A549 (cell line): ENCODE measurements at regions not wholly inside any gene's neighbourhood (a gene's known extent, or its start where the extent isn't known, plus 50 kb on each side); places are given as distances from the start of the nearest gene placed in this dataset.

Source experiments
- ATAC-seq, 2 experiments: fragments of 200-7000 bp in 1 of 2; fragments of >200 bp in 1 of 2; cut with Nextera tagmentation in 1 of 2; cut with Tn5 transposase in 1 of 2; 3 replicates each; pipeline versions ENCODE4 v1.8.0 to v1.9.1; 2018 to 2020; ENCODE audit warnings: mild to moderate bottlenecking in 1 of 2, moderate library complexity in 1 of 2
- CTCF ChIA-PET: fragments of 300-600 bp; sonication (Branson Sonifier 250); formaldehyde crosslinking; extraction: SDS; loops from one replicate; lab custom pipeline; 2021; ENCODE audit warnings: antibody characterized with exemption, inconsistent platforms; lab: Yijun Ruan, JAX
- POLR2A ChIA-PET: fragments of 350-600 bp; formaldehyde crosslinking; extraction: SDS; loops from one replicate; lab custom pipeline; 2021; ENCODE audit warnings: antibody characterized with exemption, inconsistent platforms; lab: Yijun Ruan, JAX
- DNase-seq, 2 experiments: peaks; one replicate each; pipeline versions ENCODE4 v3.0.0 to v3.0.0-alpha.2; 2011 to 2016; ENCODE audit warnings: low read depth in 1 of 2, low spot score in 1 of 2
- FAIRE-seq: peaks from 2 replicates; lab custom pipeline; 2011; peaks lifted over from hg19 to GRCh38; lab: Jason Lieb, UNC
- H3K27ac ChIP-seq, 2 experiments: fragments of >200 bp; sonication (Bioruptor Twin); formaldehyde crosslinking; 3 replicates each; pipeline ENCODE4 v1.5.1; 2016 to 2017
- H3K4me1 ChIP-seq: fragments of >200 bp; sonication (Bioruptor Twin); formaldehyde crosslinking; 3 replicates; pipeline ENCODE4 v1.6.1; 2016
- H3K4me2 ChIP-seq: fragments of >200 bp; sonication (Bioruptor Twin); formaldehyde crosslinking; 3 replicates; pipeline ENCODE4 v1.6.1; 2016
- H3K4me3 ChIP-seq: fragments of >200 bp; sonication (Bioruptor Twin); formaldehyde crosslinking; 3 replicates; pipeline ENCODE4 v1.5.1; 2016
- H3K9me3 ChIP-seq: fragments of >200 bp; sonication (Bioruptor Twin); formaldehyde crosslinking; 3 replicates; pipeline ENCODE4 v1.6.1; 2016
- BHLHE40 ChIP-seq: IDR thresholded peaks from 2 replicates; pipeline ENCODE4 v1.6.1; 2012; ENCODE audit warnings: low read depth, low read length, inconsistent platforms
- CBX8 ChIP-seq: fragments of 200-600 bp; sonication (generic); IDR thresholded peaks from 2 replicates; pipeline ENCODE4 v1.6.1; 2016
- CHD2 ChIP-seq: fragments of 150-350 bp; IDR thresholded peaks from 2 replicates; pipeline ENCODE4 v1.6.1; 2014; ENCODE audit warnings: low read length; ENCODE audit not compliant: partially characterized antibody
- CTCF ChIP-seq: fragments of >200 bp; sonication (Bioruptor Twin); formaldehyde crosslinking; IDR thresholded peaks from 3 replicates; pipeline ENCODE4 v1.5.1; 2016
- EP300 ChIP-seq, 2 experiments: fragments of >200 bp; sonication (Bioruptor Twin); formaldehyde crosslinking; IDR thresholded peaks; 2 replicates in 1 of 2; 3 replicates in 1 of 2; pipeline ENCODE4 v1.6.1; 2016 to 2017
- ESRRA ChIP-seq: fragments of 150-350 bp; IDR thresholded peaks from 2 replicates; pipeline ENCODE4 v1.6.1; 2014; ENCODE audit warnings: mild to moderate bottlenecking, low read length, borderline replicate concordance
- FOSL2 ChIP-seq, 2 experiments: fragments of 450-650 bp in 1 of 2; fragments of >200 bp in 1 of 2; sonication (Bioruptor Twin) in 1 of 2; formaldehyde crosslinking; IDR thresholded peaks; 2 replicates each; pipeline versions ENCODE4 v1.5.0 to v1.6.1; 2016 to 2020; ENCODE audit warnings: mild to moderate bottlenecking in 1 of 2, moderate library complexity in 1 of 2
- GATA3 ChIP-seq: IDR thresholded peaks from 2 replicates; pipeline ENCODE4 v1.6.1; 2012; ENCODE audit warnings: borderline replicate concordance
- HDAC2 ChIP-seq: fragments of 200-600 bp; sonication (generic); IDR thresholded peaks from 2 replicates; pipeline ENCODE4 v1.6.1; 2016
- JUNB ChIP-seq: fragments of >200 bp; sonication (Bioruptor Twin); formaldehyde crosslinking; IDR thresholded peaks from 2 replicates; pipeline ENCODE4 v1.6.1; 2016
- MAFK ChIP-seq: fragments of 450-650 bp; IDR thresholded peaks from 2 replicates; pipeline ENCODE4 v1.6.1; 2014; ENCODE audit not compliant: partially characterized antibody
- MAX ChIP-seq: IDR thresholded peaks from 2 replicates; pipeline ENCODE4 v1.6.1; 2012
- MAZ ChIP-seq: fragments of 150-350 bp; IDR thresholded peaks from 2 replicates; pipeline ENCODE4 v1.6.1; 2014; ENCODE audit warnings: antibody characterized with exemption, low read depth, low read length, borderline replicate concordance
- NFE2L2 ChIP-seq: fragments of 150-350 bp; conservative IDR thresholded peaks from 2 replicates; pipeline ENCODE4 v1.6.1; 2014; ENCODE audit warnings: low read length
- NR3C1 ChIP-seq: fragments of >200 bp; sonication (Bioruptor Twin); formaldehyde crosslinking; IDR thresholded peaks from 3 replicates; pipeline ENCODE4 v1.6.1; 2017
- PHF8 ChIP-seq: fragments of 200-600 bp; sonication (generic); IDR thresholded peaks from 2 replicates; pipeline ENCODE4 v1.6.1; 2016; ENCODE audit warnings: low read depth, mild to moderate bottlenecking, antibody characterized with exemption, moderate library complexity, borderline replicate concordance
- POLR2AphosphoS2 ChIP-seq: conservative IDR thresholded peaks from 2 replicates; pipeline ENCODE4 v1.6.1; 2012; ENCODE audit warnings: low read length, improper control_type of control experiment, inconsistent platforms
- RCOR1 ChIP-seq: fragments of 150-350 bp; IDR thresholded peaks from 2 replicates; pipeline ENCODE4 v1.6.1; 2014; ENCODE audit warnings: antibody characterized with exemption, low read length, low read depth
- ZFP36 ChIP-seq: fragments of 450-650 bp; IDR thresholded peaks from 2 replicates; pipeline ENCODE4 v1.6.1; 2014; ENCODE audit warnings: borderline replicate concordance; ENCODE audit not compliant: partially characterized antibody
- ZNF302 ChIP-seq: fragments of 250-450 bp; sonication (Bioruptor Pico); IDR thresholded peaks from 2 replicates; pipeline ENCODE4 v1.9.0; 2021; ENCODE audit warnings: inconsistent platforms, mild to moderate bottlenecking, moderate library complexity
- ZSCAN20 ChIP-seq: fragments of 250-450 bp; sonication (Bioruptor Pico); IDR thresholded peaks from 2 replicates; pipeline ENCODE4 v1.8.0; 2022; ENCODE audit warnings: mild to moderate bottlenecking, moderate library complexity
- WGBS: methylation state at CpG from one replicate; pipeline ENCODE4 v1.1.6; 2017; ENCODE audit errors: missing lambda C conversion rate; 5-methylcytosine and 5-hydroxymethylcytosine counted together

GRCh38 chr12:93142881-93143280, 213.8 kb upstream of the EEA1 start:
- ATAC-seq = no peak
- H3K27ac ChIP-seq = no peak overlapping the region
- no peak overlapping the region for H3K4me2 ChIP-seq
- no peaks in the 10 kb centered on the region for H3K9me3 ChIP-seq
- ChIA-PET POLR2A (no interaction called here), CTCF (no interaction called here)
- DNase-seq = no peak
- FAIRE-seq = no peak
- no peak overlapping the region for H3K4me3 ChIP-seq
- TF ChIP-seq MAFK = peak; percentile 42
- TF ChIP-seq ESRRA = no peak
- peaks cover 8% of the 10 kb centered on the region for H3K4me1 ChIP-seq
- 32% methylated on average over 3 of the region's 3 CpGs for WGBS

- FAIRE-seq (no peak), DNase-seq (no peak), ATAC-seq (no peak)
- POLR2A ChIA-PET = no interaction called here
- Histone ChIP-seq H3K4me3 (no peak overlapping the region), H3K4me2 (no peak overlapping the region), H3K9me3 (no peaks in the 10 kb centered on the region), H3K27ac (no peak overlapping the region), H3K4me1 (no peaks in the 10 kb centered on the region)
- TF ChIP-seq POLR2AphosphoS2 (no peak), PHF8 (no peak), NFE2L2 (no peak), RCOR1 (no peak), CBX8 (no peak), GATA3 (no peak), MAZ (no peak), CHD2 (no peak), ZSCAN20 (CRISPR knock-in tag) (no peak)
- 85% methylated on average over 2 of the region's 2 CpGs for WGBS
- CTCF ChIA-PET = interaction anchor here (1.1 to 1.8 kb wide), 2 partner anchors 10 to 252 kb away, joined by 3 to 5 read pairs; no protein-coding TSS in a partner anchor
Measured at GRCh38 chr12:93144109-93144508, 215.0 kb upstream of the EEA1 start.

DNA sequence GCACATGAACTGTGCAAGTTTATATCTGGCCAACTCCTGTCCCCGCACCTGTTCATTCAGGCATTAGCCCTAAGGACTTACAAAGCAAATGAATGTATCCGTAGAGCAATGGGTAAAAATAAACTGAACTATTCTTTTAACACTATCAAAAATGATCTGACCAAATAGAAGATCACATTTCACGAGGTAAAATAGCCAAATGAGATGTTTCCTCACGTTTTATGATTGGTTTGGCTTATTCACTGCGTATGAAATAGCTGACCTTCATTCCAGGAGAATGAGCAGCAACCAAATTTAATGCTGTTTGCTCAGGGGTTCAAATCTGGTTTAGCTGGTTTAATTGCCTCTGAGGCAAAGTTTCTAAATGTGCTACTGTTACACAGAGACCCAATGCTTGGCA, 216.0 kb upstream of the EEA1 start:
- 42% methylated on average over 5 of the region's 5 CpGs for WGBS
- DNase-seq = no peak
- Histone ChIP-seq H3K4me2 (no peak overlapping the region), H3K4me3 (no peak overlapping the region), H3K9me3 (no peaks in the 10 kb centered on the region), H3K27ac (no peak overlapping the region), H3K4me1 (no peaks in the 10 kb centered on the region)
- ChIA-PET POLR2A (no interaction called here), CTCF (interaction anchor here (1.8 kb wide), 1 partner anchor 11 kb away, joined by 5 read pairs; no protein-coding TSS in a partner anchor)
- FAIRE-seq = no peak
- TF ChIP-seq EP300 (IDR thresholded peaks at IDR 0.05) (no peak), MAX (no peak), NFE2L2 (no peak), ESRRA (no peak), POLR2AphosphoS2 (no peak), MAFK (no peak), ZFP36 (no peak), HDAC2 (no peak), CHD2 (no peak), BHLHE40 (no peak), CBX8 (no peak), JUNB (no peak), ZNF302 (CRISPR knock-in tag) (no peak), FOSL2 (IDR thresholded peaks at IDR 0.05) (no peak), FOSL2 (CRISPR knock-in tag; IDR thresholded peaks at IDR 0.05) (no peak), ZSCAN20 (CRISPR knock-in tag) (no peak), NR3C1 (no peak), CTCF (no peak)
- no peak for ATAC-seq
